H9 (cell line): ENCODE measurements at regions not wholly inside any gene's neighbourhood (a gene's known extent, or its start where the extent isn't known, plus 50 kb on each side); places are given as distances from the start of the nearest gene placed in this dataset.

Experiments
- DNase-seq: peaks from one replicate; pipeline ENCODE4 v3.0.0-alpha.2; 2017
- H2AFZ ChIP-seq: one replicate; pipeline ENCODE4 v1.6.1; 2013; ENCODE audit warnings: mild to moderate bottlenecking, low read length, control low read depth, moderate library complexity
- H2AK5ac ChIP-seq: 2 replicates; pipeline ENCODE4 v1.6.1; 2013; ENCODE audit warnings: low read length, control low read depth, mixed read lengths; ENCODE audit not compliant: insufficient read length
- H2BK120ac ChIP-seq: one replicate; pipeline ENCODE4 v1.6.1; 2013; ENCODE audit warnings: low read depth, mild to moderate bottlenecking, low read length, control low read depth, inconsistent platforms; ENCODE audit not compliant: poor library complexity, severe bottlenecking
- H2BK12ac ChIP-seq: 2 replicates; pipeline ENCODE4 v1.6.1; 2013; ENCODE audit warnings: low read length, control low read depth, mixed read lengths, low read depth; ENCODE audit not compliant: insufficient read length
- H2BK15ac ChIP-seq: 2 replicates; pipeline ENCODE4 v1.6.1; 2013; ENCODE audit warnings: low read depth, low read length, control low read depth
- H2BK20ac ChIP-seq: one replicate; pipeline ENCODE4 v1.6.1; 2013; ENCODE audit warnings: low read depth, mild to moderate bottlenecking, low read length, control low read depth, inconsistent platforms; ENCODE audit not compliant: poor library complexity, severe bottlenecking
- H2BK5ac ChIP-seq: 2 replicates; pipeline ENCODE4 v1.6.1; 2013; ENCODE audit warnings: low read length, control low read depth, mixed read lengths; ENCODE audit not compliant: insufficient read length
- H3K14ac ChIP-seq: 2 replicates; pipeline ENCODE4 v1.6.1; 2013; ENCODE audit warnings: low read length, control low read depth; ENCODE audit not compliant: insufficient read depth
- H3K18ac ChIP-seq: 2 replicates; pipeline ENCODE4 v1.6.1; 2013; ENCODE audit warnings: low read depth, mild to moderate bottlenecking, mixed read lengths, low read length, control low read depth; ENCODE audit not compliant: insufficient read length
- H3K23ac ChIP-seq: 2 replicates; pipeline ENCODE4 v1.6.1; 2013; ENCODE audit warnings: low read length, control low read depth, mixed read lengths, low read depth; ENCODE audit not compliant: insufficient read length
- H3K23me2 ChIP-seq: 2 replicates; pipeline ENCODE4 v1.6.1; 2013; ENCODE audit warnings: low read depth, mild to moderate bottlenecking, mixed read lengths, low read length, control low read depth; ENCODE audit not compliant: insufficient read length, poor library complexity, severe bottlenecking
- H3K27ac ChIP-seq: 2 replicates; pipeline ENCODE4 v1.5.1; 2013; ENCODE audit warnings: low read length, control low read depth, mixed read lengths, low read depth; ENCODE audit not compliant: insufficient read length
- H3K27me3 ChIP-seq: 2 replicates; pipeline ENCODE4 v1.6.1; 2013; ENCODE audit warnings: low read length, control low read depth, inconsistent platforms; ENCODE audit not compliant: insufficient read depth
- H3K4ac ChIP-seq: 2 replicates; pipeline ENCODE4 v1.6.1; 2013; ENCODE audit warnings: low read depth, mild to moderate bottlenecking, control low read depth, inconsistent platforms, low read length, moderate library complexity
- H3K4me1 ChIP-seq: 2 replicates; pipeline ENCODE4 v1.6.1; 2013; ENCODE audit warnings: low read length, control low read depth, inconsistent platforms; ENCODE audit not compliant: insufficient read depth
- H3K4me2 ChIP-seq: 2 replicates; pipeline ENCODE4 v1.6.1; 2013; ENCODE audit warnings: low read length, control low read depth, mixed read lengths; ENCODE audit not compliant: insufficient read length, insufficient read depth
- H3K56ac ChIP-seq: 2 replicates; pipeline ENCODE4 v1.6.1; 2013; ENCODE audit warnings: low read depth, mild to moderate bottlenecking, mixed read lengths, low read length, control low read depth; ENCODE audit not compliant: insufficient read length
- H3K79me1 ChIP-seq: 2 replicates; pipeline ENCODE4 v1.6.1; 2013; ENCODE audit warnings: low read depth, mild to moderate bottlenecking, moderate library complexity, low read length, control low read depth, inconsistent platforms; ENCODE audit not compliant: insufficient read depth, poor library complexity, severe bottlenecking
- H3K79me2 ChIP-seq: 2 replicates; pipeline ENCODE4 v1.6.1; 2013; ENCODE audit warnings: low read length, control low read depth, inconsistent platforms; ENCODE audit not compliant: insufficient read depth
- H3K9ac ChIP-seq: 2 replicates; pipeline ENCODE4 v1.6.1; 2013; ENCODE audit warnings: low read length, control low read depth, mixed read lengths; ENCODE audit not compliant: insufficient read length; ENCODE audit errors: extremely low read depth
- H3K9me3 ChIP-seq: one replicate; pipeline ENCODE4 v1.6.1; 2013; ENCODE audit warnings: low read depth, low read length, inconsistent platforms; ENCODE audit not compliant: control insufficient read depth
- H3T11ph ChIP-seq: one replicate; pipeline ENCODE4 v1.6.1; 2013; ENCODE audit warnings: mild to moderate bottlenecking, low read length, control low read depth, inconsistent platforms
- H4K20me1 ChIP-seq: one replicate; pipeline ENCODE4 v1.6.1; 2013; ENCODE audit not compliant: control insufficient read depth, insufficient read length, insufficient read depth
- H4K5ac ChIP-seq: 2 replicates; pipeline ENCODE4 v1.6.1; 2013; ENCODE audit warnings: low read depth, mild to moderate bottlenecking, mixed read lengths, low read length, control low read depth; ENCODE audit not compliant: insufficient read length
- H4K8ac ChIP-seq: replicated peaks from 2 replicates; pipeline ENCODE4 v1.6.1; 2013; ENCODE audit warnings: low read length, control low read depth, mixed read lengths, low read depth; ENCODE audit not compliant: insufficient read length
- H4K91ac ChIP-seq: 2 replicates; pipeline ENCODE4 v1.6.1; 2013; ENCODE audit warnings: low read depth, mild to moderate bottlenecking, moderate library complexity, mixed read lengths, low read length, control low read depth; ENCODE audit not compliant: insufficient read length
- H3K27ac Mint-ChIP-seq, 3 experiments: 2 replicates in 2 of 3; 3 replicates in 1 of 3; pipeline ENCODE4 v1.8.0; 2020 to 2021; ENCODE audit warnings: mixed read lengths in 3 of 3, mild to moderate bottlenecking in 1 of 3, moderate library complexity in 1 of 3
- H3K27me3 Mint-ChIP-seq: 2 replicates; pipeline ENCODE4 v1.8.0; 2021; ENCODE audit warnings: low read depth, mild to moderate bottlenecking, moderate library complexity, mixed read lengths
- H3K36me3 Mint-ChIP-seq, 3 experiments: 2 replicates in 2 of 3; 3 replicates in 1 of 3; pipeline ENCODE4 v1.8.0; 2020 to 2021; ENCODE audit warnings: low read depth in 3 of 3, mixed read lengths in 3 of 3; ENCODE audit not compliant: insufficient read depth in 1 of 3
- H3K4me1 Mint-ChIP-seq, 2 experiments: 2 replicates each; pipeline ENCODE4 v1.8.0; 2020; ENCODE audit warnings: mixed read lengths in 2 of 2
- H3K4me3 Mint-ChIP-seq, 2 experiments: 2 replicates in 1 of 2; 3 replicates in 1 of 2; pipeline ENCODE4 v1.8.0; 2020 to 2021; ENCODE audit warnings: mild to moderate bottlenecking in 2 of 2, mixed read lengths in 2 of 2, moderate library complexity in 1 of 2
- H3K9me3 Mint-ChIP-seq, 2 experiments: 2 replicates in 1 of 2; 3 replicates in 1 of 2; pipeline ENCODE4 v1.8.0; 2020; ENCODE audit warnings: mild to moderate bottlenecking in 2 of 2, mixed read lengths in 2 of 2, moderate library complexity in 1 of 2
- WGBS: extraction: QIAGEN DNeasy Blood & Tissue Kit; methylation state at CpG from one replicate; pipeline ENCODE4 v1.1.7; 2013; ENCODE audit warnings: missing lambda C conversion rate, low lambda C conversion rate, mixed read lengths; ENCODE audit not compliant: insufficient read length; ENCODE audit errors: extremely low coverage; 5-methylcytosine and 5-hydroxymethylcytosine counted together
- TF ChIP-seq, protein P1 (sequence below): fragments of 200-600 bp; sonication (generic); conservative IDR thresholded peaks from 3 replicates; pipeline ENCODE4 v1.8.0; 2021; ENCODE audit warnings: antibody characterized with exemption, mild to moderate bottlenecking

- no peak overlapping the region for H3K9ac ChIP-seq
- no peaks in the 10 kb centered on the region for H3K9me3 ChIP-seq
- no peaks in the 10 kb centered on the region; a peak in 1 of 7 replicates for H3K36me3 Mint-ChIP-seq
- H3K27ac ChIP-seq: no peak overlapping the region
- no peak overlapping the region for H3K4me3 Mint-ChIP-seq
- no peaks in the 10 kb centered on the region for H3K27me3 Mint-ChIP-seq
- no peaks in the 10 kb centered on the region for H3K23me2 ChIP-seq
- no peak overlapping the region for H2AK5ac ChIP-seq
- H3K79me2 ChIP-seq: no peaks in the 10 kb centered on the region
- no peak overlapping the region for H3K4me2 ChIP-seq
- H2BK15ac ChIP-seq: no peak overlapping the region
- no peak overlapping the region for H3K4ac ChIP-seq
- H3K9me3 Mint-ChIP-seq: peaks cover 0 to 2% of the 10 kb centered on the region in 2 experiments; a peak in 2 of 5 replicates
- H3K27ac Mint-ChIP-seq: no peak overlapping the region
- no peaks in the 10 kb centered on the region for H3K4me1 ChIP-seq
- no peak overlapping the region for H3K56ac ChIP-seq
- H3K79me1 ChIP-seq: no peaks in the 10 kb centered on the region
- no peak overlapping the region for H2AFZ ChIP-seq
- no peak overlapping the region for H2BK5ac ChIP-seq
- H4K91ac ChIP-seq: no peak overlapping the region
- no peak overlapping the region for H3K14ac ChIP-seq
- no peak overlapping the region for H3K18ac ChIP-seq
- no peak overlapping the region for H2BK120ac ChIP-seq
- TF ChIP-seq, protein P1, sequence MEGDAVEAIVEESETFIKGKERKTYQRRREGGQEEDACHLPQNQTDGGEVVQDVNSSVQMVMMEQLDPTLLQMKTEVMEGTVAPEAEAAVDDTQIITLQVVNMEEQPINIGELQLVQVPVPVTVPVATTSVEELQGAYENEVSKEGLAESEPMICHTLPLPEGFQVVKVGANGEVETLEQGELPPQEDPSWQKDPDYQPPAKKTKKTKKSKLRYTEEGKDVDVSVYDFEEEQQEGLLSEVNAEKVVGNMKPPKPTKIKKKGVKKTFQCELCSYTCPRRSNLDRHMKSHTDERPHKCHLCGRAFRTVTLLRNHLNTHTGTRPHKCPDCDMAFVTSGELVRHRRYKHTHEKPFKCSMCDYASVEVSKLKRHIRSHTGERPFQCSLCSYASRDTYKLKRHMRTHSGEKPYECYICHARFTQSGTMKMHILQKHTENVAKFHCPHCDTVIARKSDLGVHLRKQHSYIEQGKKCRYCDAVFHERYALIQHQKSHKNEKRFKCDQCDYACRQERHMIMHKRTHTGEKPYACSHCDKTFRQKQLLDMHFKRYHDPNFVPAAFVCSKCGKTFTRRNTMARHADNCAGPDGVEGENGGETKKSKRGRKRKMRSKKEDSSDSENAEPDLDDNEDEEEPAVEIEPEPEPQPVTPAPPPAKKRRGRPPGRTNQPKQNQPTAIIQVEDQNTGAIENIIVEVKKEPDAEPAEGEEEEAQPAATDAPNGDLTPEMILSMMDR: no peak
- no peaks in the 10 kb centered on the region for H3K27me3 ChIP-seq
- no peak overlapping the region for H4K5ac ChIP-seq
- H4K20me1 ChIP-seq: no peaks in the 10 kb centered on the region
- DNase-seq: no peak
- H3K23ac ChIP-seq: no peak overlapping the region
- no peak overlapping the region for H3T11ph ChIP-seq
- H2BK20ac ChIP-seq: no peak overlapping the region
- H4K8ac ChIP-seq: no peak overlapping the region
- WGBS: no CpG with 5 or more reads among the region's 3 CpGs
- H3K4me1 Mint-ChIP-seq: no peaks in the 10 kb centered on the region
- H2BK12ac ChIP-seq: no peak overlapping the region
These were observed 303.5 kb upstream of the CHAC2 start for GRCh38 chr2:53463806-53464726.
